Thyroid gland (tissue), 4 donors: ENCODE measurements at regions not wholly inside any gene's neighbourhood (a gene's known extent, or its start where the extent isn't known, plus 50 kb on each side); places are given as distances from the start of the nearest gene placed in this dataset.

Experiments used
- CTCF ChIP-seq, 6 experiments: fragments of 200-600 bp in 3 of 6; fragments of 450-650 bp in 3 of 6; sonication (generic) in 3 of 6; IDR thresholded peaks; one replicate each; pipeline ENCODE4 v1.5.1; 2016 to 2019; ENCODE audit warnings: antibody characterized with exemption in 6 of 6, mild to moderate bottlenecking in 2 of 6, inconsistent platforms in 1 of 6, moderate library complexity in 1 of 6
- POLR2A ChIP-seq, 2 donors: fragments of 450-650 bp; IDR thresholded peaks; one replicate each; pipeline ENCODE4 v1.6.1; 2017; ENCODE audit warnings: antibody characterized with exemption in 2 of 2, mild to moderate bottlenecking in 2 of 2, moderate library complexity in 1 of 2

GRCh38 chrX:42020225-42020624 lies 96.9 kb upstream of the CASK start:
- TF ChIP-seq CTCF (IDR thresholded peaks at IDR 0.05) (no peak), POLR2A (IDR thresholded peaks at IDR 0.05) (no peak)
